Adrenal gland (tissue), 5 donors: ENCODE measurements at regions not wholly inside any gene's neighbourhood (a gene's known extent, or its start where the extent isn't known, plus 50 kb on each side); places are given as distances from the start of the nearest gene placed in this dataset.
"Not testable (repeated sequence)": the region's sequence is repeated elsewhere in the genome, so short reads cannot be mapped to it uniquely, and the experiment has no call there.

ENCODE experiments used
- POLR2A ChIP-seq, 2 donors: fragments of 450-650 bp; IDR thresholded peaks; one replicate each; pipeline ENCODE4 v1.6.1; 2017; ENCODE audit warnings: antibody characterized with exemption in 2 of 2, mild to moderate bottlenecking in 2 of 2, moderate library complexity in 1 of 2
- TF ChIP-seq, protein P1 (sequence below), 6 experiments: fragments of 450-650 bp in 4 of 6; fragments of 200-600 bp in 2 of 6; sonication (generic) in 1 of 6; IDR thresholded peaks; 1 replicate in 5 of 6; 2 replicates in 1 of 6; pipeline versions ENCODE4 v1.5.1 to v1.8.0; 2016 to 2021; ENCODE audit warnings: antibody characterized with exemption in 6 of 6, mild to moderate bottlenecking in 2 of 6, moderate library complexity in 1 of 6
- donor health status: DM: no; HTN: no; CAD: no.

GRCh38 chr21:7932834-7933233 is 2588.5 kb upstream of the TPTE start:
- TF ChIP-seq, protein P1, sequence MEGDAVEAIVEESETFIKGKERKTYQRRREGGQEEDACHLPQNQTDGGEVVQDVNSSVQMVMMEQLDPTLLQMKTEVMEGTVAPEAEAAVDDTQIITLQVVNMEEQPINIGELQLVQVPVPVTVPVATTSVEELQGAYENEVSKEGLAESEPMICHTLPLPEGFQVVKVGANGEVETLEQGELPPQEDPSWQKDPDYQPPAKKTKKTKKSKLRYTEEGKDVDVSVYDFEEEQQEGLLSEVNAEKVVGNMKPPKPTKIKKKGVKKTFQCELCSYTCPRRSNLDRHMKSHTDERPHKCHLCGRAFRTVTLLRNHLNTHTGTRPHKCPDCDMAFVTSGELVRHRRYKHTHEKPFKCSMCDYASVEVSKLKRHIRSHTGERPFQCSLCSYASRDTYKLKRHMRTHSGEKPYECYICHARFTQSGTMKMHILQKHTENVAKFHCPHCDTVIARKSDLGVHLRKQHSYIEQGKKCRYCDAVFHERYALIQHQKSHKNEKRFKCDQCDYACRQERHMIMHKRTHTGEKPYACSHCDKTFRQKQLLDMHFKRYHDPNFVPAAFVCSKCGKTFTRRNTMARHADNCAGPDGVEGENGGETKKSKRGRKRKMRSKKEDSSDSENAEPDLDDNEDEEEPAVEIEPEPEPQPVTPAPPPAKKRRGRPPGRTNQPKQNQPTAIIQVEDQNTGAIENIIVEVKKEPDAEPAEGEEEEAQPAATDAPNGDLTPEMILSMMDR (IDR thresholded peaks at IDR 0.05) = not testable (repeated sequence)
- not testable (repeated sequence) for TF ChIP-seq POLR2A (IDR thresholded peaks at IDR 0.05)
